ENCODE measurements at regions not wholly inside any gene's neighbourhood (a gene's known extent, or its start where the extent isn't known, plus 50 kb on each side); places are given as distances from the start of the nearest gene placed in this dataset.
A peak's percentile ranks its signal among the peaks of the same experiment; 100 is the strongest.

DNA sequence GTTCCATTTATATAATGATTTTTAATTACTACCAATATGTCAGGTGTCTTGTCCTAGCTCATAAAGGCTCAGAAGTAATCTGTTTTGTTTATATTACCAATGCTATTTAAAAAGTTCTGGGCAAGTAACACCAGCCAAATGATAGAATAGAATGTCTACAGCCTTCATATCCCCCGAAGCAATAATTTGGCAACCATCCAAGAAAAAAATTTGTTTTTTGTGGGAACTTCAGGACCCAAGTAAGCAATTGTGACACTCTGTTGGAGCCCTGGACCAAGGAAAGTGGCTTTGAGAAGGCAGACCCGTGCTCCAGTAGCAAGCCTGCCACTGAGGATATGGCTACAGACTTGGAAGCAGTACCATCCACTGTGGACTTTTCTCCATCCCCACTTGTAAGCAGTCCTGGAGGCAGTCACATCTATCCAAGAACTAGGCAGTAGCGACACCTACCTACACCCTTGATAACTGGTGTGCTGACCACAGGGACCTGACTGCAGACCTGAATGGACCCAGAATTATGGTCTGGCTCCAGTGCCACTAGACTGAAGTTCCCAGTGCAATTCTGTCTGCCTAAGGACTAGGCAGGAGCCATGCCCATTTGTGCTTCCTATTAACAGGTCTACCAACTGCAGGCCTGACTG is 870.7 kb upstream of the ADGRL2 start:
- intact Hi-C loops (cut with micrococcal nuclease), result no loop called here
- H2AFZ ChIP-seq (ENCODE audit: insufficient read depth, low read depth, low read length, poor library complexity, severe bottlenecking), result no peak overlapping the region
- no peak overlapping the region for H3K4me3 Mint-ChIP-seq
- H3K27ac Mint-ChIP-seq, result no peak overlapping the region
- H3K27me3 ChIP-seq (ENCODE audit: control insufficient read depth in 2 of 2, insufficient read depth in 2 of 2, low read length in 2 of 2), result no peaks in the 10 kb centered on the region
- H3K36me3 Mint-ChIP-seq, result no peaks in the 10 kb centered on the region
- no peak overlapping the region for H3K4me3 ChIP-seq (replicated peaks in 1 of 3; ENCODE audit: low read depth in 2 of 3, low read length in 3 of 3)
- H3K4me1 ChIP-seq (ENCODE audit: control insufficient read depth in 1 of 2, insufficient read depth in 2 of 2, low read length in 2 of 2), result peaks cover 13 to 19% of the 10 kb centered on the region in 2 donors
- TF ChIP-seq, protein P1, sequence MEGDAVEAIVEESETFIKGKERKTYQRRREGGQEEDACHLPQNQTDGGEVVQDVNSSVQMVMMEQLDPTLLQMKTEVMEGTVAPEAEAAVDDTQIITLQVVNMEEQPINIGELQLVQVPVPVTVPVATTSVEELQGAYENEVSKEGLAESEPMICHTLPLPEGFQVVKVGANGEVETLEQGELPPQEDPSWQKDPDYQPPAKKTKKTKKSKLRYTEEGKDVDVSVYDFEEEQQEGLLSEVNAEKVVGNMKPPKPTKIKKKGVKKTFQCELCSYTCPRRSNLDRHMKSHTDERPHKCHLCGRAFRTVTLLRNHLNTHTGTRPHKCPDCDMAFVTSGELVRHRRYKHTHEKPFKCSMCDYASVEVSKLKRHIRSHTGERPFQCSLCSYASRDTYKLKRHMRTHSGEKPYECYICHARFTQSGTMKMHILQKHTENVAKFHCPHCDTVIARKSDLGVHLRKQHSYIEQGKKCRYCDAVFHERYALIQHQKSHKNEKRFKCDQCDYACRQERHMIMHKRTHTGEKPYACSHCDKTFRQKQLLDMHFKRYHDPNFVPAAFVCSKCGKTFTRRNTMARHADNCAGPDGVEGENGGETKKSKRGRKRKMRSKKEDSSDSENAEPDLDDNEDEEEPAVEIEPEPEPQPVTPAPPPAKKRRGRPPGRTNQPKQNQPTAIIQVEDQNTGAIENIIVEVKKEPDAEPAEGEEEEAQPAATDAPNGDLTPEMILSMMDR (IDR thresholded peaks at IDR 0.05), result no peak
- 93% methylated on average over 2 of the region's 3 CpGs for WGBS (ENCODE audit: insufficient coverage)
- no peak overlapping the region for H3K4me2 ChIP-seq (replicated peaks; ENCODE audit: extremely low read depth, low read length, poor library complexity, severe bottlenecking)
- H3K9ac ChIP-seq (ENCODE audit: insufficient read depth, low read length, poor library complexity, severe bottlenecking), result no peak overlapping the region
- no peak overlapping the region for H3K27ac ChIP-seq (ENCODE audit: low read depth in 1 of 2, low read length in 2 of 2)
- H3K79me2 ChIP-seq (ENCODE audit: insufficient read depth, low read length), result no peaks in the 10 kb centered on the region
- DNase-seq, result no peak
- peaks cover 6 to 16% of the 10 kb centered on the region in 2 donors for H3K9me3 ChIP-seq (replicated peaks in 1 of 2; ENCODE audit: control insufficient read depth in 1 of 2, insufficient read depth in 1 of 2, low read length in 2 of 2)
- peaks cover 15% of the 10 kb centered on the region for H3K4me1 Mint-ChIP-seq
- no peaks in the 10 kb centered on the region for H4K20me1 ChIP-seq (ENCODE audit: insufficient read depth, low read length)
- no peaks in the 10 kb centered on the region for H3K36me3 ChIP-seq (replicated peaks in 1 of 2; ENCODE audit: control insufficient read depth in 1 of 2, insufficient read depth in 2 of 2, low read length in 2 of 2)
- H3K9me3 Mint-ChIP-seq, result peaks cover 7 to 26% (median 17%) of the 10 kb centered on the region in 7 donors
- H3K27me3 Mint-ChIP-seq (ENCODE audit: low read depth in 3 of 3), result peaks cover 0 to 3% (median 2%) of the 10 kb centered on the region in 3 donors

DNA sequence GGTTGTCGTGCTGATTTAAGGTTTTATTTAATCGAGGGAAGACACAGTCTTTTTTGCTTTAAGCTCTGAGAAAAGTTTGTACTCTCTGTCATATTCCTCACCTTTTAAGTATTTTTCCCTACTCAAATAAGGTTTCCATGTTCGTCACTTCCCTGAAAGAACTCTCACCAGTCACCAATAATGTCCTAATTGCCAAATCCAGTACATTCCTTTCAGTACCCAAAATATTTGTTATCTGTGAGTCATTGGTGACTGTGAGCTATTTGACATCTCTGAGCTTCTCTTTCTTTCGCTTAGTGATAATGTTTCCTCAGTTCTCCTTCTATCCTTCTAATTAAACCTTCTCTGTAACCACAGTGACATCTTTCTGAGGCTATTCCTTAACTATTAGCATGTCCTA is 874.2 kb upstream of the ADGRL2 start:
- no peak overlapping the region for H3K4me3 Mint-ChIP-seq
- H3K36me3 Mint-ChIP-seq, result no peaks in the 10 kb centered on the region
- peak in 1 of 3 donors; percentile 68 for DNase-seq
- intact Hi-C loops (cut with micrococcal nuclease), result no loop called here
- H3K27me3 Mint-ChIP-seq (ENCODE audit: low read depth in 3 of 3), result peaks cover 0 to 3% (median 2%) of the 10 kb centered on the region in 3 donors
- 100% methylated on average over 2 of the region's 4 CpGs for WGBS (ENCODE audit: insufficient coverage)
- H3K4me2 ChIP-seq (replicated peaks; ENCODE audit: extremely low read depth, low read length, poor library complexity, severe bottlenecking), result no peak overlapping the region
- H3K9me3 ChIP-seq (replicated peaks in 1 of 2; ENCODE audit: control insufficient read depth in 1 of 2, insufficient read depth in 1 of 2, low read length in 2 of 2), result peaks cover 6 to 16% of the 10 kb centered on the region in 2 donors
- H2AFZ ChIP-seq (ENCODE audit: insufficient read depth, low read depth, low read length, poor library complexity, severe bottlenecking), result no peak overlapping the region
- TF ChIP-seq, protein P1 (IDR thresholded peaks at IDR 0.05), result no peak
- peak overlapping the region in 6 of 7 donors; percentile 60 to 89 (median 70) for H3K27ac Mint-ChIP-seq
- H3K27me3 ChIP-seq (ENCODE audit: control insufficient read depth in 2 of 2, insufficient read depth in 2 of 2, low read length in 2 of 2), result no peaks in the 10 kb centered on the region
- H3K4me1 ChIP-seq (ENCODE audit: control insufficient read depth in 1 of 2, insufficient read depth in 2 of 2, low read length in 2 of 2), result peaks cover 17 to 26% of the 10 kb centered on the region in 2 donors
- H3K9ac ChIP-seq (ENCODE audit: insufficient read depth, low read length, poor library complexity, severe bottlenecking), result no peak overlapping the region
- no peaks in the 10 kb centered on the region for H4K20me1 ChIP-seq (ENCODE audit: insufficient read depth, low read length)
- H3K4me1 Mint-ChIP-seq, result peaks cover 21% of the 10 kb centered on the region
- H3K79me2 ChIP-seq (ENCODE audit: insufficient read depth, low read length), result no peaks in the 10 kb centered on the region
- H3K9me3 Mint-ChIP-seq, result peaks cover 6 to 24% (median 16%) of the 10 kb centered on the region in 7 donors
- H3K36me3 ChIP-seq (replicated peaks in 1 of 2; ENCODE audit: control insufficient read depth in 1 of 2, insufficient read depth in 2 of 2, low read length in 2 of 2), result no peaks in the 10 kb centered on the region
- peak overlapping the region in 1 of 2 donors; percentile 75 for H3K27ac ChIP-seq (ENCODE audit: low read depth in 1 of 2, low read length in 2 of 2)
- H3K4me3 ChIP-seq (replicated peaks in 1 of 3; ENCODE audit: low read depth in 2 of 3, low read length in 3 of 3), result peak overlapping the region in 1 of 3 experiments; percentile 10
